Stomach smooth muscle (tissue), 2 donors: ENCODE measurements at regions not wholly inside any gene's neighbourhood (a gene's known extent, or its start where the extent isn't known, plus 50 kb on each side); places are given as distances from the start of the nearest gene placed in this dataset.

Source experiments
- H3K27ac ChIP-seq: one replicate; pipeline ENCODE4 v1.7.0; 2013; ENCODE audit warnings: mild to moderate bottlenecking, low read length, inconsistent platforms
- H3K27me3 ChIP-seq, 2 donors: one replicate each; pipeline ENCODE4 v1.7.0; 2013; ENCODE audit warnings: low read length in 2 of 2; ENCODE audit not compliant: insufficient read depth in 2 of 2, control insufficient read depth in 1 of 2
- H3K36me3 ChIP-seq, 2 donors: one replicate each; pipeline ENCODE4 v1.7.0; 2013; ENCODE audit warnings: low read length in 2 of 2; ENCODE audit not compliant: control insufficient read depth in 2 of 2, insufficient read depth in 2 of 2
- H3K4me1 ChIP-seq: one replicate; pipeline ENCODE4 v1.7.0; 2013; ENCODE audit warnings: low read length; ENCODE audit not compliant: control insufficient read depth, insufficient read depth
- H3K4me3 ChIP-seq, 2 donors: one replicate each; pipeline ENCODE4 v1.7.0; 2013; ENCODE audit warnings: low read length in 2 of 2
- H3K9ac ChIP-seq, 2 donors: one replicate each; pipeline ENCODE4 v1.7.0; 2013; ENCODE audit warnings: low read length in 2 of 2, mild to moderate bottlenecking in 1 of 2
- H3K9me3 ChIP-seq, 2 donors: one replicate each; pipeline ENCODE4 v1.7.0; 2013; ENCODE audit warnings: low read length in 2 of 2; ENCODE audit not compliant: control insufficient read depth in 2 of 2
- donor health status: healthy.
- donor health status: Pancreatic carcinoma.

DNA sequence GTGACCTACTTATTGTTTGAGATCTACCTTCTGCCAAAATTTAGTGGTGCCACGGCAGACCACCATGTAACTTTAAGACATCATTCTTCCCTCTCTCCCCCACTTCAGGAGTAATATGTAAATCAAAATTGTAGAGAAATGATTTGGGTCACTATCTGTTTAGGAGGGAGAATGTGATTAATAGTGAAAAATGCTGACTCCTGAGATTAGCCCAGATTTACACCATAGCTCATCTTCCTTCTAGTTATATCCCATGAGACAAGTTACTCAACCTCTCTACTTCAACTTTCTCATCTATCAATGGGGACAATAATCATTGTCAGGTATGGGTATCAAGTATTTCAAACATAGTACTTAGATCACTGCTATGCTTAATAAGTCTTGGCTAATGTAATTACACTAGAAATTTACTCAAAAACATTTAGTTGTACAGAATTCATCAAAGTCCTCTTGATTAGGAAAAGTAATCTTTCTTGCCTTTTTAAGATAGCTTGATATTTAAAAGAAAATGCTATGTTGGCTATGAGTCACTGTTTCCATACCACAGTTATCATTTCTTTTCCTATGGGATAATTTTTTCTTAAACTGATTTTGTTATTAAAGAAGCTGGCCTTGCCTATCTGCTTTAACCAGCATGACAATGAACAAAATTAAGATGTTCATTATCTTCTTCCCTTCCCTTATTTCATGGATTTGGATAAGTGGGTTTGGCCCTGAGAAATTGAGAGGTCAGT, 1038.9 kb upstream of the ZEB2 start:
- no peaks in the 10 kb centered on the region for H3K9me3 ChIP-seq
- H3K4me1 ChIP-seq, result no peaks in the 10 kb centered on the region
- H3K36me3 ChIP-seq, result no peaks in the 10 kb centered on the region
- no peak overlapping the region for H3K27ac ChIP-seq
- H3K9ac ChIP-seq, result no peak overlapping the region
- no peak overlapping the region for H3K4me3 ChIP-seq
- no peaks in the 10 kb centered on the region for H3K27me3 ChIP-seq

GRCh38 chr2:145555360-145555759, 1035.4 kb upstream of the ZEB2 start:
- no peaks in the 10 kb centered on the region for H3K9me3 ChIP-seq
- H3K4me3 ChIP-seq, result no peak overlapping the region
- no peak overlapping the region for H3K9ac ChIP-seq
- no peaks in the 10 kb centered on the region for H3K27me3 ChIP-seq
- no peak overlapping the region for H3K27ac ChIP-seq
- H3K4me1 ChIP-seq, result no peaks in the 10 kb centered on the region
- no peaks in the 10 kb centered on the region for H3K36me3 ChIP-seq

GRCh38 chr2:145551686-145552085, 1031.8 kb upstream of the ZEB2 start:
- Histone ChIP-seq H3K27me3 (no peaks in the 10 kb centered on the region), H3K36me3 (no peaks in the 10 kb centered on the region), H3K27ac (no peak overlapping the region), H3K4me3 (no peak overlapping the region), H3K9me3 (no peaks in the 10 kb centered on the region), H3K4me1 (no peaks in the 10 kb centered on the region), H3K9ac (no peak overlapping the region)

- no peak overlapping the region for H3K9ac ChIP-seq
- H3K9me3 ChIP-seq, result no peaks in the 10 kb centered on the region
- no peaks in the 10 kb centered on the region for H3K4me1 ChIP-seq
- H3K4me3 ChIP-seq, result no peak overlapping the region
- H3K36me3 ChIP-seq, result no peaks in the 10 kb centered on the region
- no peak overlapping the region for H3K27ac ChIP-seq
- H3K27me3 ChIP-seq, result no peaks in the 10 kb centered on the region
Measured at GRCh38 chr2:145548479-145548878, 1028.6 kb upstream of the ZEB2 start.

DNA sequence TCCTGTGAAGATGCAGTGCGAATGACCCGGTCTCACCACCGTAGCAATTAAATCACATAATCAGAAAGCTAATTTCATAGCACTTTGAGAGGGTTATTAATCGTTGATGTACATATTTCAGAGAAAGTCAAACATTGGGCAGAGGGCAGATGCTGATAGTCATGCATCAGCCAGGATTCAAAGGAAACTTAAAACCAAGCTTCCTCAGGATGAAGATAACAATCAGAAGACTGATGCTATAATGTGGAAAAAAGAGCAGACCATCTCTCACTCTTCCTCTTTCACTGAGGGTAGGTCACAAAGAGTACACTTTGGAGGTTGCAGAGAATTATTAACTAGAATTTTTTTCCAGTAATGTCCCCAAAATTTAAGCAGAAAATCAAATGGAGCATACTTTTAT, 1027.7 kb upstream of the ZEB2 start:
- Histone ChIP-seq H3K36me3 (no peaks in the 10 kb centered on the region), H3K9ac (no peak overlapping the region), H3K4me3 (no peak overlapping the region), H3K4me1 (no peaks in the 10 kb centered on the region), H3K9me3 (no peaks in the 10 kb centered on the region), H3K27ac (no peak overlapping the region), H3K27me3 (no peaks in the 10 kb centered on the region)

DNA sequence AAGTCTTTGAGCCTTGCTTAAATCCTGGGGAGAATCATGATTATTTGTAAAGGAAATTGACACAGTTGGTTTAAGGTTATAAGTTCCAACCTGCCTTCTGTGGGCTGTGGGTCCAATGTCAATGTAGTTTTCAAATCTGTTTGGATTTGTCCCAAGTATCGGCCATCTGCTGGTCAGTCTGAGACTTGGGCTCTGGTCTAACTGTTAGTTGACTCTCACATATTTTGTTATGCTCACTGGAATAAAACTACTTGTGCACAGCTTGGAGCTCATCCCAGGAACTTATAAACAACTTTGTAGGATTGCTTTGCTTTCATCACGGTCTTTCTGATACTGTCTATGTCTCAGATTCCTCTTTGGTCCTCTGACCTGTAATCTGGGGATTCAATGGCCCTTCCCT, 1026.2 kb upstream of the ZEB2 start:
- Histone ChIP-seq H3K27me3 (no peaks in the 10 kb centered on the region), H3K4me3 (no peak overlapping the region), H3K4me1 (no peaks in the 10 kb centered on the region), H3K9ac (no peak overlapping the region), H3K27ac (no peak overlapping the region), H3K36me3 (no peaks in the 10 kb centered on the region), H3K9me3 (no peaks in the 10 kb centered on the region)

DNA sequence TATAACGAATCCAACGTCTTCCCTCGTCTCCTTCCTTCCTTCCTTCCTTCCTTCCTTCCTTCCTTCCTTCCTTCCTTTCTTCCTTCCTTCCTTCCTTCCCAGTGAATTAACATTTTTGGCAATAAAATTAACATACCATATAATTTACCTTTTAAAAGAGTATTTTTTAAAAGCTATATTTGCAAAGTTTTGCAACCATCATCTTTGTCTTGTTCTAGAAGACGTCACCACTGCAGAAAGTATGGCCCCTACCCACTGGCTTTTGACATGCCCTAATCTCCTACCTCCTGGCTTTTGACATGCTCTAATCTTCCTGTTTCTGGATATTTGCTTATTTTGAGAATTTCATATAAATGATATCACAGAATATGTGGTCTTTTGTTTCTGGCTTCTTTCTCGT, 1023.9 kb upstream of the ZEB2 start:
- H3K27ac ChIP-seq, result no peak overlapping the region

DNA sequence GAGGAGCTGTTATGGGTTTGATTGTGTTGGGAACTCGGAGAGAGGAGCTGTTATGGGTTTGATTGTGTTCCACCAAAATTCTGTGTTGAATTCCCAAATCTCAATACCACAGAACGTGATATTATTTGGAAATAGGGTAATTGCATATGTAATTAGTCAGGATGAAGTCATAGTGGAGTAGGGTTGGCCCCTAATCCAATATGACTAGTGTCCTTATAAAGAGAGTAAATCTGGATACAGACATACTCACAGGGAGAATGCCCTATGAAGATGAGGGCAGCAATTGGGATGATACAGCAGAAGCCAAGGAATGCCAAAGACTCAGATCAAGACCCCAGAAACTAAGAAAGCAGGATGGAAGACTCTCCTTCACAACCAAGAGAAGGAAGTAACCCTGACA, 1023.2 kb upstream of the ZEB2 start:
- Histone ChIP-seq H3K9ac (no peak overlapping the region), H3K27me3 (no peaks in the 10 kb centered on the region), H3K4me3 (no peak overlapping the region), H3K27ac (no peak overlapping the region), H3K4me1 (no peaks in the 10 kb centered on the region), H3K36me3 (no peaks in the 10 kb centered on the region), H3K9me3 (no peaks in the 10 kb centered on the region)

More for the DNA sequence above, 1023.9 kb upstream of the ZEB2 start:
- Histone ChIP-seq H3K27me3 (no peaks in the 10 kb centered on the region), H3K4me1 (no peaks in the 10 kb centered on the region), H3K4me3 (no peak overlapping the region), H3K9me3 (no peaks in the 10 kb centered on the region), H3K36me3 (no peaks in the 10 kb centered on the region), H3K9ac (no peak overlapping the region)

- no peaks in the 10 kb centered on the region for H3K27me3 ChIP-seq
- H3K4me1 ChIP-seq, result no peaks in the 10 kb centered on the region
- H3K27ac ChIP-seq, result no peak overlapping the region
- H3K36me3 ChIP-seq, result no peaks in the 10 kb centered on the region
- no peak overlapping the region for H3K9ac ChIP-seq
- no peak overlapping the region for H3K4me3 ChIP-seq
- no peaks in the 10 kb centered on the region for H3K9me3 ChIP-seq
Measured at GRCh38 chr2:145541028-145541427, 1021.1 kb upstream of the ZEB2 start.

- Histone ChIP-seq H3K27ac (no peak overlapping the region), H3K36me3 (no peaks in the 10 kb centered on the region), H3K27me3 (no peaks in the 10 kb centered on the region), H3K4me1 (no peaks in the 10 kb centered on the region), H3K9me3 (no peaks in the 10 kb centered on the region), H3K4me3 (no peak overlapping the region), H3K9ac (no peak overlapping the region)
Measured at GRCh38 chr2:145538661-145539350, 1018.9 kb upstream of the ZEB2 start.

GRCh38 chr2:145530653-145531052, 1010.7 kb upstream of the ZEB2 start:
- no peaks in the 10 kb centered on the region for H3K36me3 ChIP-seq
- no peaks in the 10 kb centered on the region for H3K9me3 ChIP-seq
- H3K4me3 ChIP-seq, result no peak overlapping the region
- H3K27ac ChIP-seq, result no peak overlapping the region
- no peak overlapping the region for H3K9ac ChIP-seq
- no peaks in the 10 kb centered on the region for H3K4me1 ChIP-seq
- H3K27me3 ChIP-seq, result no peaks in the 10 kb centered on the region
